Esophagus muscularis mucosa (tissue), 4 donors: ENCODE measurements at regions not wholly inside any gene's neighbourhood (a gene's known extent, or its start where the extent isn't known, plus 50 kb on each side); places are given as distances from the start of the nearest gene placed in this dataset.

ENCODE experiments used
- DNase-seq: peaks from one replicate; pipeline ENCODE4 v3.0.0-alpha.2; 2017; ENCODE audit errors: extremely low spot score
- H3K27ac ChIP-seq, 4 donors: fragments of 200-600 bp; sonication (generic); replicated peaks in 1 of 4; 1 replicate in 3 of 4; 2 replicates in 1 of 4; pipeline ENCODE4 v1.5.1; 2016 to 2019; ENCODE audit warnings: mild to moderate bottlenecking in 1 of 4
- H3K27me3 ChIP-seq, 4 donors: fragments of 200-600 bp; sonication (generic); one replicate each; pipeline versions ENCODE4 v1.5.1 to v1.6.0; 2016 to 2019
- H3K36me3 ChIP-seq, 4 donors: fragments of 200-600 bp; sonication (generic); one replicate each; pipeline ENCODE4 v1.5.1; 2016 to 2019
- H3K4me1 ChIP-seq, 4 donors: fragments of 200-600 bp; sonication (generic); one replicate each; pipeline ENCODE4 v1.5.1; 2016 to 2019
- H3K4me3 ChIP-seq, 4 donors: fragments of 200-600 bp; sonication (generic); 1 replicate in 2 of 4; 2 replicates in 2 of 4; pipeline ENCODE4 v1.5.1; 2016 to 2019; ENCODE audit warnings: mild to moderate bottlenecking in 4 of 4, moderate library complexity in 1 of 4
- H3K9me3 ChIP-seq, 4 donors: fragments of 200-600 bp; sonication (generic); 1 replicate in 3 of 4; 2 replicates in 1 of 4; pipeline ENCODE4 v1.5.1; 2016 to 2019
- CTCF ChIP-seq, 3 experiments: fragments of 200-600 bp in 2 of 3; fragments of 450-650 bp in 1 of 3; sonication (generic) in 2 of 3; IDR thresholded peaks; one replicate each; pipeline ENCODE4 v1.5.1; 2017 to 2019; ENCODE audit warnings: antibody characterized with exemption in 3 of 3, mild to moderate bottlenecking in 2 of 3, moderate library complexity in 1 of 3
- EP300 ChIP-seq: sonication (generic); formaldehyde crosslinking; IDR thresholded peaks from one replicate; pipeline ENCODE4 v1.6.1; 2017; ENCODE audit warnings: antibody characterized with exemption
- POLR2A ChIP-seq: fragments of 450-650 bp; IDR thresholded peaks from one replicate; pipeline ENCODE4 v1.6.1; 2017; ENCODE audit warnings: antibody characterized with exemption, moderate library complexity, mild to moderate bottlenecking, low read depth
- POLR2AphosphoS5 ChIP-seq, 2 donors: sonication (generic); formaldehyde crosslinking; IDR thresholded peaks; one replicate each; pipeline ENCODE4 v1.6.1; 2017; ENCODE audit warnings: antibody characterized with exemption in 2 of 2
- WGBS: methylation state at CpG from one replicate; pipeline ENCODE4 v1.1.5; 2018; 5-methylcytosine and 5-hydroxymethylcytosine counted together
- intact Hi-C: fragments of 100-400 bp; cut with DNase I; formaldehyde crosslinking; loops from one replicate; pipeline ENCODE4 v1.15.1; 2023

DNA sequence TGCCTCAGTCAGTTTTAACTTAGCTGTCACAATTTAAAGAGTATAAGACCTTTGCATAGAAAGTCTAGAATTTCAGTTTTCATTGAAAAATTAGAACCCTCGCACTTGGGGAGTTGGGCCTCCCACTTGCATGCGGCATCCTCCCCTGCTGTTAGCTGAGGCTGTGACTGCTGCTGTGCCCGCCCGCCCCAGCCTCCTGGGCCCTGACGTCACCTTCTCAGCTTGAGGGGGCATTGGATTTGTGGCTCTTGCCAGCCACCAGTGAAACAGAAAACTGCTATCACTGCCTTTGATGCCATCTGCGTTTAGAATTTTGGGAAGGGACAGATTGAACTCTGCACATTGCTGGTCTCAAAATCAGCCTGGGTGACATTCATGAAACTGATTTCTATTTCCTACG is 108.7 kb downstream of the CTTN start:
- intact Hi-C loops, result no loop called here
- TF ChIP-seq EP300 (no peak), POLR2AphosphoS5 (IDR thresholded peaks at IDR 0.05) (no peak), CTCF (IDR thresholded peaks at IDR 0.05) (no peak)
- no peaks in the 10 kb centered on the region for H3K4me1 ChIP-seq
- peaks cover 0 to 9% (median 4%) of the 10 kb centered on the region in 4 donors for H3K9me3 ChIP-seq
- DNase-seq, result no peak
- no peaks in the 10 kb centered on the region for H3K27me3 ChIP-seq
- H3K4me3 ChIP-seq, result no peak overlapping the region
- no peak overlapping the region for H3K27ac ChIP-seq
- H3K36me3 ChIP-seq, result no peaks in the 10 kb centered on the region
- 90% methylated on average over 7 of the region's 7 CpGs for WGBS

- WGBS, result 85% methylated on average over 19 of the region's 20 CpGs
- Histone ChIP-seq H3K4me3 (no peak overlapping the region), H3K27ac (no peak overlapping the region), H3K4me1 (no peaks in the 10 kb centered on the region), H3K27me3 (no peaks in the 10 kb centered on the region), H3K36me3 (no peaks in the 10 kb centered on the region), H3K9me3 (peaks cover 0 to 15% (median 9%) of the 10 kb centered on the region in 4 donors)
- DNase-seq, result no peak
- intact Hi-C loops, result no loop called here
- TF ChIP-seq POLR2AphosphoS5 (IDR thresholded peaks at IDR 0.05), result no peak
These were observed 109.3 kb downstream of the CTTN start for GRCh38 chr11:70507466-70508230.

DNA sequence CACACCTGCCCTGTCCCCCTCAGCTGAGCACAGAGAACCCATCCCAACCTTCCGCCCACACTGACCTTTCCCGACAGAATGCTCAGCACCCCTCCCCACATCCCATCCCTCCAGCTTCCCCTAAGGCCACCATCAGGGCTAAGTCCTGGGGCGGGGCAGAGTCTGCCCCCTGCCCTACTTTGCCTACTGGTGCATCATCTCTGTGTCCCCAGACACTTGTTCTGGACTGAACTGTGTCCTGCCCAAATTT is 109.8 kb downstream of the CTTN start:
- intact Hi-C loops, result no loop called here
- no peak for DNase-seq
- TF ChIP-seq CTCF (IDR thresholded peaks at IDR 0.05), result no peak
- TF ChIP-seq POLR2AphosphoS5 (IDR thresholded peaks at IDR 0.05), result no peak
- no peak for TF ChIP-seq EP300
- no peak for TF ChIP-seq POLR2A

DNA sequence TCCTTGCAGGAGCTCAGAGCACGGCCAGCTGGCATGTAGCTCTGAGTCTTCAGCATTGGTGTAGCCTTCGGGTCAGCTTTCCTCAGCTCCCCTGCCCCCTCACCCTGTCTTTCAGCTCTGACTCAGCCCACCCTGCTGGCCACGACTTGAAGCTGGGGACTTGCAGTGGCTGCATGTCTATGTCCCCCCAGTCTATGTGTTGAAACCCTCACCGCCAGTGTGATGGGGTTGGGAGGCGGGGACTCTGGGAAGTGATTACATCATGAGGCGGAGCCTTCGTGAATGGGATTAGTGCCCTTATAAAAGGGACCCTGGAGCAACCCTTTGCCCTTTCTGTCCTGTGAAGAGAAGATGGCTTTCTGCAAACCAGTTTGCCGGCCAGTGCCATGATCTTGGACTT is 111.1 kb downstream of the CTTN start:
- peaks cover 0 to 27% (median 17%) of the 10 kb centered on the region in 4 donors for H3K9me3 ChIP-seq
- 78% methylated on average over 6 of the region's 8 CpGs for WGBS
- H3K36me3 ChIP-seq, result no peaks in the 10 kb centered on the region
- intact Hi-C loops, result no loop called here
- H3K4me3 ChIP-seq, result no peak overlapping the region
- H3K4me1 ChIP-seq, result no peaks in the 10 kb centered on the region
- H3K27ac ChIP-seq, result no peak overlapping the region
- no peak for DNase-seq
- no peak for TF ChIP-seq CTCF (IDR thresholded peaks at IDR 0.05)
- no peak for TF ChIP-seq EP300
- no peak for TF ChIP-seq POLR2AphosphoS5 (IDR thresholded peaks at IDR 0.05)
- TF ChIP-seq POLR2A, result no peak
- no peaks in the 10 kb centered on the region for H3K27me3 ChIP-seq

More for the DNA sequence above, 109.8 kb downstream of the CTTN start:
- no peaks in the 10 kb centered on the region for H3K4me1 ChIP-seq
- no peaks in the 10 kb centered on the region for H3K27me3 ChIP-seq
- H3K9me3 ChIP-seq, result peaks cover 0 to 21% (median 14%) of the 10 kb centered on the region in 4 donors
- WGBS, result 93% methylated on average over 3 of the region's 3 CpGs
- no peaks in the 10 kb centered on the region for H3K36me3 ChIP-seq
- H3K27ac ChIP-seq, result no peak overlapping the region
- no peak overlapping the region for H3K4me3 ChIP-seq

GRCh38 chr11:70510106-70510505 is 111.8 kb downstream of the CTTN start:
- no peak for DNase-seq
- H3K27me3 ChIP-seq, result no peaks in the 10 kb centered on the region
- no peaks in the 10 kb centered on the region for H3K4me1 ChIP-seq
- no peak overlapping the region for H3K27ac ChIP-seq
- intact Hi-C loops, result no loop called here
- peaks cover 0 to 27% (median 17%) of the 10 kb centered on the region in 4 donors for H3K9me3 ChIP-seq
- 97% methylated on average over 4 of the region's 4 CpGs for WGBS
- TF ChIP-seq CTCF (IDR thresholded peaks at IDR 0.05) (no peak), POLR2A (no peak), EP300 (no peak), POLR2AphosphoS5 (IDR thresholded peaks at IDR 0.05) (no peak)
- no peaks in the 10 kb centered on the region for H3K36me3 ChIP-seq
- H3K4me3 ChIP-seq, result no peak overlapping the region
